ENCODE measurements at regions not wholly inside any gene's neighbourhood (a gene's known extent, or its start where the extent isn't known, plus 50 kb on each side); places are given as distances from the start of the nearest gene placed in this dataset.

GRCh38 chr1:82185084-82185483 is 384.4 kb downstream of the ADGRL2 start:
- TF ChIP-seq CTCF (IDR thresholded peaks at IDR 0.05) (no peak), POLR2A (IDR thresholded peaks at IDR 0.05) (no peak)

All from Peyer's patch (tissue), 4 donors.